Epithelial cell of proximal tubule (primary cell): ENCODE measurements at regions not wholly inside any gene's neighbourhood (a gene's known extent, or its start where the extent isn't known, plus 50 kb on each side); places are given as distances from the start of the nearest gene placed in this dataset.

Experiments used
- DNase-seq: peaks from one replicate; pipeline ENCODE4 v3.0.0-alpha.2; 2011; ENCODE audit warnings: low read depth
- H3K4me3 ChIP-seq: 2 replicates; pipeline ENCODE4 v1.5.1; 2011; ENCODE audit warnings: low read depth, mild to moderate bottlenecking, low read length
- CTCF ChIP-seq: conservative IDR thresholded peaks from 2 replicates; pipeline ENCODE4 v1.5.1; 2012; ENCODE audit warnings: low read depth, mild to moderate bottlenecking, low read length

DNA sequence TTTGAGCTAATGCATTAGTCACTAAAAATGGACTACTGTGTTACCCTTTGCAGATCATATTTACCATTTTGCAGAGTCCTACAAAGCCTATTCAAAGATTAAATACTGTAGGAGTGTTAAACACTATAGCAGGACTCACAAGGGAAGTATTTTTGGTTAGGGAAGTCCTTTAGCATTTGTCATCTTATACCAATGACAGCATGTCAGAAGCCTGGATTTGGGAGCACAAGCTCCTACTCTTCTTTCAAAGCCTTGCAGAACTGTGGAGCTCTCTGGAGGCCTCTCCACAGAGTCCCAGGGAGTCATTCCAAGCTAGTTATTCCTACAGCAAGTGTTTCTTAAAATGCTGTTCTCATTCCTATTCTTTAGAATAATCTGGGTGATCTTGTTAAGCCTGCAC, 288.8 kb downstream of the PIK3R1 start:
- H3K4me3 ChIP-seq = no peak overlapping the region
- DNase-seq = no peak
- no peak for TF ChIP-seq CTCF

DNA sequence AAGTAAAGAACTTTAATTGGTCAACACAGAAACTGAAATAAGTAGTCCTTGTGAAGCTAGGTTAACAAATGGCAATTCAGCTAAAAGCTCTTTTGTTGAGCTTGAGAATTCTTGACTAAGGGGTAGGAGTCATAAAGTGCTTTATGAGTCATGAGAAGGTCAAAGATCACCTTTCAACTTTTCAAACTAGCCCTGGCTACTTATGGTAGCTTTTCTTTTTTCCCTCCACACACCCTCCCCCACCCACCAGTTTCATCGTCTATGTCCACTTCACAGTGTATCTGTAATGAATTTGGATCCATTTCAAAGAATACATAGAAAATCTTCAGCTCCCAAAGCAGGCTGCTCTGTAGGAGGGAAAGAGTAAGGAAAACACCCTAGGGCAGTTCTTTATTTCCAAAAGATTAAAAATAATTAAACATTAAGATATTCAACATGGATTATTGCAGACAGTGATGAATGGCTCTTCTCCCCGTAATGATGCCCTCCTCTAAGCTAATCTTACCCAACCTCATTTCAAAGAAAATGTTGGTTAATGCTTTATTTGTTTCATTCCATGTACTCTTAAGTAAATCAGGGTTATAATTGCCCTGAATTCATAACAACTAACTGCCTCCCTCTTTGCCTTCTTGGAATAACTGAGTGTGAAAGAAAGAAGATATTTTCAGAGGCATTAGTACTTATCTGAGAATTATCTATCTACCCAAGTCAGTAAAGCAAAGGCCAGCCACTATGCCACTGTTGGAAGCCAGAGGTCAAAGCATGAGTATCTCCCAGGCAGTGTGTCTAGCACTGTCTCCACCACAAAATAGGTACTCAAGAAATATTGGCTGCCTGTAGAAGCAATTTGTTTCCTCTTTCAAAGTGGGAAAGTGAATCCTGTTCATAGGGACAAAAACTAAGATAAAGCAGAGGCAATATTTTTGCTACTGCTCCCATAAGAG, 290.6 kb downstream of the PIK3R1 start:
- H3K4me3 ChIP-seq = no peak overlapping the region
- DNase-seq = peak; percentile 62
- no peak for TF ChIP-seq CTCF

DNA sequence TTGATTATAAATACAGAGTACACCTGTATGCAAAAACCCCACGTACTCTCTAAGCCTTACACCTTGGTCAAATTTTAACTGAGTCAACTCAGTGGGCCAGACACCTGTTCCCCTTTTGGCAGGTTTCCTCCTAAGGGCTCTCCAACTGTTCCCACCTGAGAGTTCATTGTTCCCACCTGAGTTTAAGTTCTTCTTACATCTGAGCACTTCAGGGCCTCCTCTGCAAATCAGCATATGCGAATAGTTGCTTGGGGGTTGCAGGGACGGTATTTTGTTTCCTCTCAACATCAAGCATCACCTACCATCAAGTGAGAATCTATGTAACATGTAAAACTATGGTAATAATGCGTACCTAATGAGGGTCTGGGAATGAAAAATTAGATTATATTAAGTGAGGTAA, 300.0 kb downstream of the PIK3R1 start:
- no peak overlapping the region for H3K4me3 ChIP-seq
- DNase-seq = no peak
- no peak for TF ChIP-seq CTCF

- DNase-seq = no peak
- H3K4me3 ChIP-seq = no peak overlapping the region
- no peak for TF ChIP-seq CTCF
Observed at GRCh38 chr5:68518286-68518685, 302.7 kb downstream of the PIK3R1 start.

GRCh38 chr5:68519143-68519542, 303.6 kb downstream of the PIK3R1 start:
- TF ChIP-seq CTCF = no peak
- no peak overlapping the region for H3K4me3 ChIP-seq
- no peak for DNase-seq

- no peak overlapping the region for H3K4me3 ChIP-seq
- DNase-seq = no peak
- no peak for TF ChIP-seq CTCF
Observed at GRCh38 chr5:68521776-68522175, 306.2 kb downstream of the PIK3R1 start.

DNA sequence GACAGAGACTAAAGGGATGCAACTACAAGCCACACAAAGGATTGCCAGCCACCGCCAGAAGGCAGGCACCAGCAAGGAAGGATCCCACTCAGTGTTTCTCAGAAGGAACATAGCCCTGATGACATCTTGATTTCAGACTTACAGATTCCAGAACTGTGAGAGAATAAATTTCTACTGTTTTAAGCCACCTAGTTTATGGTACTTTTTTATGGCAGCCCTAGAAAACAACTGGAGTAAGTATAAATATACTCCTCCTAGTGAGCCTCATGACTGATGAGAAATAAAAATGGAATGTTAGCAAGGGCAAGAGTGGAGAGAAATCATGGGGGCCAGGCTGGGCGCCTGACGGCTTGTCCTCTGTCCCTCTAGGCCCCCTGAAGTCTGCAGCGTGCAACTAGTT, 307.3 kb downstream of the PIK3R1 start:
- no peak for TF ChIP-seq CTCF
- DNase-seq = no peak
- no peak overlapping the region for H3K4me3 ChIP-seq
